Keratinocyte (primary cell): ENCODE measurements at regions not wholly inside any gene's neighbourhood (a gene's known extent, or its start where the extent isn't known, plus 50 kb on each side); places are given as distances from the start of the nearest gene placed in this dataset.

Experiments
- DNase-seq: peaks from one replicate; pipeline ENCODE4 v3.0.0-alpha.2; 2011; ENCODE audit warnings: low read depth, missing footprints, low spot score
- FAIRE-seq: peaks from 2 replicates; lab custom pipeline; 2011; peaks lifted over from hg19 to GRCh38; lab: Jason Lieb, UNC
- H2AFZ ChIP-seq: 2 replicates; pipeline ENCODE4 v1.6.0; 2012; ENCODE audit warnings: low read length, control low read depth, inconsistent platforms; ENCODE audit not compliant: control insufficient read depth
- H3K27ac ChIP-seq: 2 replicates; pipeline ENCODE4 v1.5.1; 2011; ENCODE audit warnings: low read length; ENCODE audit not compliant: control insufficient read depth, insufficient read depth
- H3K27me3 ChIP-seq: 3 replicates; pipeline ENCODE4 v1.6.0; 2011; ENCODE audit warnings: low read length; ENCODE audit not compliant: control insufficient read depth, insufficient read depth; ENCODE audit errors: extremely low read depth
- H3K36me3 ChIP-seq, 2 experiments: 2 replicates in 1 of 2; 3 replicates in 1 of 2; pipeline ENCODE4 v1.5.1; 2011; ENCODE audit warnings: low read length in 2 of 2, mild to moderate bottlenecking in 1 of 2; ENCODE audit not compliant: control insufficient read depth in 2 of 2, insufficient read depth in 2 of 2; ENCODE audit errors: extremely low read depth in 1 of 2
- H3K4me1 ChIP-seq: 3 replicates; pipeline ENCODE4 v1.5.1; 2011; ENCODE audit warnings: low read length; ENCODE audit not compliant: control insufficient read depth, insufficient read depth; ENCODE audit errors: extremely low read depth
- H3K4me2 ChIP-seq: 3 replicates; pipeline ENCODE4 v1.6.0; 2011; ENCODE audit warnings: low read depth, low read length; ENCODE audit not compliant: control insufficient read depth, insufficient read depth; ENCODE audit errors: extremely low read depth
- H3K4me3 ChIP-seq, 3 experiments: fragments of 200-600 bp in 1 of 3; sonication (generic) in 1 of 3; 2 replicates in 2 of 3; 3 replicates in 1 of 3; pipeline ENCODE4 v1.5.1; 2011 to 2016; ENCODE audit warnings: low read length in 3 of 3, mild to moderate bottlenecking in 3 of 3, control low read depth in 2 of 3, inconsistent platforms in 1 of 3, low read depth in 1 of 3, mixed read lengths in 1 of 3, mixed run types in 1 of 3, moderate library complexity in 1 of 3; ENCODE audit not compliant: control insufficient read depth in 2 of 3, insufficient read depth in 2 of 3; ENCODE audit errors: extremely low read depth in 1 of 3
- H3K79me2 ChIP-seq: 2 replicates; pipeline ENCODE4 v1.6.0; 2012; ENCODE audit warnings: low read length; ENCODE audit not compliant: control insufficient read depth, insufficient read depth
- H3K9ac ChIP-seq: 3 replicates; pipeline ENCODE4 v1.6.0; 2011; ENCODE audit warnings: low read length; ENCODE audit not compliant: control insufficient read depth, insufficient read depth; ENCODE audit errors: extremely low read depth
- H3K9me1 ChIP-seq: 3 replicates; pipeline ENCODE4 v1.6.0; 2011; ENCODE audit warnings: low read length; ENCODE audit not compliant: control insufficient read depth, insufficient read depth; ENCODE audit errors: extremely low read depth
- H3K9me3 ChIP-seq: 2 replicates; pipeline ENCODE4 v1.5.1; 2012; ENCODE audit warnings: low read depth, low read length; ENCODE audit not compliant: control insufficient read depth
- H4K20me1 ChIP-seq: 3 replicates; pipeline ENCODE4 v1.6.0; 2011; ENCODE audit warnings: low read length; ENCODE audit not compliant: control insufficient read depth, insufficient read depth; ENCODE audit errors: extremely low read depth
- EZH2 ChIP-seq: IDR thresholded peaks from one replicate; pipeline ENCODE4 v1.6.1; 2012; ENCODE audit warnings: inconsistent platforms, mild to moderate bottlenecking, low read length, moderate library complexity
- dilution Hi-C: fragments of 300-500 bp; cut with MboI; formaldehyde crosslinking; loops from one replicate; pipeline ENCODE4 v1.7.0; 2020; ENCODE audit warnings: low sequenced_read_pairs; ENCODE audit not compliant: extremely low pct_ligation_motif_present
- TF ChIP-seq, protein P1 (sequence below), 3 experiments: IDR thresholded peaks in 1 of 3; conservative IDR thresholded peaks in 1 of 3; optimal IDR thresholded peaks in 1 of 3; 2 replicates in 2 of 3; 3 replicates in 1 of 3; pipeline versions ENCODE3 to v1.5.1; 2011; ENCODE audit warnings: low read length in 3 of 3, mild to moderate bottlenecking in 3 of 3, moderate library complexity in 2 of 3, control low read depth in 1 of 3, inconsistent platforms in 1 of 3; ENCODE audit not compliant: insufficient read depth in 2 of 3; ENCODE audit errors: extremely low read depth in 1 of 3

DNA sequence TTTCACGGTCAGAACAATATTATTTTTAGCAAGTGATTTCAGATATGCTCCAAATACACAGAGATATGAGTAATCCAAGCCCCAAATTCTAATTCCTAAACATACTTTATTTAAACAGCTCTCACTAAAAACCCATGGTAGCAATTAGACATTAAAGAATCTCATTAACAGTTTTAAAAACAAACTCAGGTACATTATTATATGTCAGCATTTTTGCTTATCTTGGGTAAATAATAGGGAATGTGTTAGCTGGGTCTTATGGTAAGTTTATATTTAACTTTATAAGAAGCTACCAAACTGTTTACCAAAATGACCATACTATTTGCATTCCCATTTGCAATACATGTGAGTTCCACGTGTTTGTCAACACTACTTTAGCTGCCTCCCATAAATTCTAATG, 511.1 kb downstream of the HTR1A start:
- no peak overlapping the region for H3K4me2 ChIP-seq
- DNase-seq (no peak), FAIRE-seq (no peak)
- no peaks in the 10 kb centered on the region for H3K9me3 ChIP-seq
- H3K4me3 ChIP-seq: no peak overlapping the region
- no peak overlapping the region for H3K27ac ChIP-seq
- TF ChIP-seq EZH2: no peak
- TF ChIP-seq, protein P1, sequence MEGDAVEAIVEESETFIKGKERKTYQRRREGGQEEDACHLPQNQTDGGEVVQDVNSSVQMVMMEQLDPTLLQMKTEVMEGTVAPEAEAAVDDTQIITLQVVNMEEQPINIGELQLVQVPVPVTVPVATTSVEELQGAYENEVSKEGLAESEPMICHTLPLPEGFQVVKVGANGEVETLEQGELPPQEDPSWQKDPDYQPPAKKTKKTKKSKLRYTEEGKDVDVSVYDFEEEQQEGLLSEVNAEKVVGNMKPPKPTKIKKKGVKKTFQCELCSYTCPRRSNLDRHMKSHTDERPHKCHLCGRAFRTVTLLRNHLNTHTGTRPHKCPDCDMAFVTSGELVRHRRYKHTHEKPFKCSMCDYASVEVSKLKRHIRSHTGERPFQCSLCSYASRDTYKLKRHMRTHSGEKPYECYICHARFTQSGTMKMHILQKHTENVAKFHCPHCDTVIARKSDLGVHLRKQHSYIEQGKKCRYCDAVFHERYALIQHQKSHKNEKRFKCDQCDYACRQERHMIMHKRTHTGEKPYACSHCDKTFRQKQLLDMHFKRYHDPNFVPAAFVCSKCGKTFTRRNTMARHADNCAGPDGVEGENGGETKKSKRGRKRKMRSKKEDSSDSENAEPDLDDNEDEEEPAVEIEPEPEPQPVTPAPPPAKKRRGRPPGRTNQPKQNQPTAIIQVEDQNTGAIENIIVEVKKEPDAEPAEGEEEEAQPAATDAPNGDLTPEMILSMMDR (optimal IDR thresholded peaks at IDR 0.05 in 1 of 3, IDR thresholded peaks at IDR 0.05 in 1 of 3, conservative IDR thresholded peaks at IDR 0.05 in 1 of 3; ENCODE audit: extremely low read depth in 1 of 3, insufficient read depth in 2 of 3, low read length in 3 of 3): no peak
- no peak overlapping the region for H3K9ac ChIP-seq
- H2AFZ ChIP-seq: no peak overlapping the region
- H3K9me1 ChIP-seq: no peaks in the 10 kb centered on the region
- dilution Hi-C loops: no loop called here
- H4K20me1 ChIP-seq: no peaks in the 10 kb centered on the region
- H3K4me1 ChIP-seq: no peaks in the 10 kb centered on the region
- no peaks in the 10 kb centered on the region for H3K27me3 ChIP-seq
- H3K79me2 ChIP-seq: no peaks in the 10 kb centered on the region
- no peaks in the 10 kb centered on the region for H3K36me3 ChIP-seq

DNA sequence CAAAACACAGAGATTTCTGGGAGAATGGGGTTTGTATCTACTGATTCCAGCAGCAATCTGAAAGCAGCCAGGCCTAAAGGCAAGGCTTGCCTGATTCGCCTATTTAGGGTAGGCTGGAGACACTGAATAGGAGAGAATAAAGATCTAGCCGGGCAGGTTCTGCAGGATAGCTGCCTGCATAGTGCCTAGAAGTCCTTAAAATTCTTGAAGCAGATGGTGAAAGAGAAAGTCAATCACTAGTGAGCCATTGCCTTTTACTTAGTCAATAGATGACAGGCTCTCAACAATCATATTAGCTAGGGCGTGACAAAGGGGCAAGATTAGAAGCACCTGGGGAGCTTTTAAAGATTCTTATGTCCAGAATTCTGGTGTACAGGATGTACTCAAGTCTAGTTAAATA, 522.7 kb downstream of the HTR1A start:
- Histone ChIP-seq H3K36me3 (no peaks in the 10 kb centered on the region), H2AFZ (no peak overlapping the region), H3K4me3 (no peak overlapping the region), H3K27ac (no peak overlapping the region), H3K27me3 (no peaks in the 10 kb centered on the region), H3K4me2 (no peak overlapping the region), H4K20me1 (no peaks in the 10 kb centered on the region), H3K9me3 (no peaks in the 10 kb centered on the region), H3K79me2 (no peaks in the 10 kb centered on the region), H3K4me1 (no peaks in the 10 kb centered on the region), H3K9ac (no peak overlapping the region), H3K9me1 (no peaks in the 10 kb centered on the region)
- no peak for DNase-seq
- FAIRE-seq: no peak
- TF ChIP-seq, protein P1 (optimal IDR thresholded peaks at IDR 0.05 in 1 of 3, IDR thresholded peaks at IDR 0.05 in 1 of 3, conservative IDR thresholded peaks at IDR 0.05 in 1 of 3; ENCODE audit: extremely low read depth in 1 of 3, insufficient read depth in 2 of 3, low read length in 3 of 3): no peak
- TF ChIP-seq EZH2: no peak
- dilution Hi-C loops: no loop called here
